HG03457 (cell line): ENCODE measurements at regions not wholly inside any gene's neighbourhood (a gene's known extent, or its start where the extent isn't known, plus 50 kb on each side); places are given as distances from the start of the nearest gene placed in this dataset.
"Not testable (repeated sequence)": the region's sequence is repeated elsewhere in the genome, so short reads cannot be mapped to it uniquely, and the experiment has no call there.

Experiments
- ATAC-seq: cut with Tn5 transposase; IDR thresholded peaks from one replicate; pipeline ENCODE4 v1.9.1; 2021; ENCODE audit warnings: moderate number of reproducible peaks; ENCODE audit not compliant: unreplicated experiment

GRCh38 chr3:76315906-76316305 lies 530.6 kb upstream of the ZNF717 start:
- not testable (repeated sequence) for ATAC-seq

DNA sequence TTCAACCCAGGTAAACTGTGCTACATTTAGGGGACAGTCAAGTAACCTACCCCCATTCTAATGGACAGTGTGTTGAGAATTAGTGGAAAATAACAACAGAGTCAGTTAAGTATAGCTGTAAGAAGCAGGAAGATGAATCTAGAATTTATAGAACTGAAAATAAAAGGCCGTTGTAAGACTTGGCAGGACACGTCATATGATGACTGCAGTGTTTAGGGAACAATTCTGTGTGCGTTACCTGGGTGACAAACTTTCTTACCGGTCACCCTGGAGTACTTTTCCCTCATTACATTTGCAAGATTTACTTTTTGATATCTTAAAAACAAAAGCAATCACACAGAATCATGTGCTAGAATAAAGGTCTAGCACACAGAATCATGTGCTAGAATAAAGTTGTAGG lies 536.3 kb upstream of the ZNF717 start:
- no peak for ATAC-seq

GRCh38 chr3:76324101-76324500 lies 538.8 kb upstream of the ZNF717 start:
- ATAC-seq, result no peak

DNA sequence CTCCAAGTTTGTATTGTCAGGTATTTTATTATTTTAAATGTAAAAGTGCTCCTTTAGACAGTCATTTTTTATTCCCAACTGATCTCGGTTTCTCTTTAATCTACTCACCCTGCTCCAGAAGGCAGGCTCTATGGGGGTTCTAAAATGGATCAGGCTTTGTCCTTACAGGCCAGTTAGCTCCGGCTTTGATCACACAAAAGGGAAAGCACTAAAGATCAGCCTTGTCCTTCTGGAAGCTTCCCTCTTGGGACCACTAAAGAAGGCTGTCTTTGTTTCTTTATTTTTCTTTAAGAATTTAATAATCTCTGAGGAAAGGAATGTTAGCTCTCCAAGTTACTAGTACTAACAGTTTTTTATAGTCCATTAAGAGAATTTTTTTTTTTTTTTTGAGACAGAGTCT lies 560.5 kb upstream of the ZNF717 start:
- ATAC-seq, result no peak

- no peak for ATAC-seq
These were observed 561.3 kb upstream of the ZNF717 start for GRCh38 chr3:76346690-76347089.

DNA sequence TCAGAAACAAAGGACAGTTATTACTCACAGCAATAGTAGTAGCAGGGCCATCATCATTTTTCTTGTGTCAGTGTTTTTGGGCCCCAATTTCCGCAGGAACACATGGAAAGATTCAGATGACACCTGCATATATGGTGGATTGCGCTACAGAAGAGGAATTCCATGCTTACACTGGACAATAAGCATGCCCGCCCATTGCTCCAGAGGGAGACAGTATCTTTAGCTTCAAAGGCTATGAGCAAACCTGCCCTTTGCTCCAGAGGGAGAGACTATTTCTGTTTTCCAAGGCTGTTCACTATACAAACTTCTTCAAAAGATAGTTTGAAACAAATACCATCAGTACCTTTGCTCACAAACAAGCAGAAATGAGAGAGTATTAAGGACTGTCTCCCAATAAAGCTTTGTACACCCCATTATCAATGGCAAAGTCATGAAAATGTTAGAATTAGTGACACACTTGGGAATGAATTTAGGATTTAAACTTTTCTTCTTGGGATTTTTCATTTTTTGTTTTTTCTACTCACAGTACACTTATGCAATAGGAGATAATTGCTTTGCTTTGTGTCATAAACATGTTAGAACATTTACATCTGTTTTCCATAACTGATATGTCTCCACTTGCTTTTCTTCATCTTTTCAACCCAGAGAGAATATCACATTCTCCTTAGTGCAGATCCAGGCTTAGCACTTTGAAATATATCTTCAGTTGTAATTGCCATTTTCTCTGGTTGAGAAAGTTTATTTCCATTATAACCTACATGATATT lies 564.5 kb upstream of the ZNF717 start:
- ATAC-seq, result no peak

DNA sequence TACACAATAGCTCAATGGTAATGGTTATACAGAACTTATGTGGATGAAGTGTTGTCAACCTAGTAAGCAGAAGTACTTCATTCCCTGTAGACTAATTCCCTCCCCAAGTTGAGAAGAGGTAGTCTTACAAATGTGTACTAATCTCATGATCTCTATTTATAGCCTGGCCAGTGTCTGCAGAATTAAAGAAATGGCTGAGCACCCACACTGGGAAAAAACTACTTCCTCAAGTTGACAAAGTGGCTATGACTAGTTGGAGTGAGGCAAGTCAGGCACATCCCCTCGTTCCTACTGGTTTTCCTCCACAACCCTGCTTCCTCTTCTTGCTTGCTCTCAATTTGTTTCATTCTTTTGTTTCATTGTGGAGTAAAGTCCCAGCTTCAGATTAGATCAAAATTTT lies 566.7 kb upstream of the ZNF717 start:
- no peak for ATAC-seq

GRCh38 chr3:76352511-76353284 lies 567.3 kb upstream of the ZNF717 start:
- ATAC-seq, result no peak

- ATAC-seq, result no peak
These were observed 568.3 kb upstream of the ZNF717 start for GRCh38 chr3:76353683-76354082.

DNA sequence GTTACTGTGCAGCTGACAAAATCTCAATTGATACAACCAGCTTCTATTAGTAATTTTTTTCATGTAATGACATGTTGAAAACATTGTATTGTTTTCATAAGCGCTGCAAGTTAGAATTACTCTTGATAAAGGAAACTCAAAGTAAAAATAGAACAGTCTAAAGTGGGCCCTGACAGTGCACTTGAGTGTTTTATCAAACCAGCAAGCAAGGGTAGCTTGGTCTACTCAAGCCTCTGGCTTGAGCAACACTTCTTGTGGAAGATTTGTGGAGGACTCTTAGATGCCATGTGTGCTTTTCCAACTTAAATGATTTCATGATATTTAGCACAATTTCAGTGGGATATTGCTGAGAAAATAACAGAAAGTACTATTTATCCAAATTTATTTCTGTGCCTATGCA lies 575.7 kb upstream of the ZNF717 start:
- no peak for ATAC-seq

DNA sequence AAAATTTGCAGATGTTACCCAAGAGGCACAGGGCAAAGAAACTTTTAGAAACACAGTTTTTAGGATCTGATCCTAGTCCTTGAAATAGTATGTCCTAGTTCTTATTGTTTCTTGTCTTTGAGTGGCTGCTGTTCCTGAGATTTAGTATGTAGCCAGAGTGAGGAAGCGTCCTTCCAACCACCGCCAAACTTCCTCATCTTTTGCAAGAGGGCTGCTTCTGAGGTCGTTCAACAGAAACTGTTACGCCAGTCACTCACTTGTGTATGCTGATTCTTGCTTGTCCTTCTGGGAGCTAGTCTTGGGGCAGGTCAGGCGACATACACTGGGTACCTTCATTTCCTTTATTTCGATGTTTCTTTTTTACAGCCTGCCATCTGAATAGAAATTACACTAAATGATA lies 577.3 kb upstream of the ZNF717 start:
- no peak for ATAC-seq

DNA sequence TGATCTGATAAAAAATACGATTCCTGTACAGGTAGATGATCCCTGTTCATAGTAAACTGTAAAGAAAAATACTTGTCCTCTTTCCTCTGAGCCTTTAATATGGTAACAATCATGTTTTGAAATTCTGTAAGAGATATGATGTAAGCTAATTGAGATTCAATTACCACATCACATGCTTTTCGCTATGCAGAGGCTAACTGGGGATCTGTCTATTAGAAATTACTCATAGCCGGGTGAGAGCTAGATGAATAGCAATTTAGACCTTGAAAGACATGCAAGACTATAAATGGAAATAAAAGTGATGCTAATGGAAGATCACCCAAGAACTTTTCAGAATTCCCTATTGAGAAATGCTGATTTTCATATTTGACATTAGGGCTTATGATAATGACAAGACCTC lies 579.9 kb upstream of the ZNF717 start:
- no peak for ATAC-seq

DNA sequence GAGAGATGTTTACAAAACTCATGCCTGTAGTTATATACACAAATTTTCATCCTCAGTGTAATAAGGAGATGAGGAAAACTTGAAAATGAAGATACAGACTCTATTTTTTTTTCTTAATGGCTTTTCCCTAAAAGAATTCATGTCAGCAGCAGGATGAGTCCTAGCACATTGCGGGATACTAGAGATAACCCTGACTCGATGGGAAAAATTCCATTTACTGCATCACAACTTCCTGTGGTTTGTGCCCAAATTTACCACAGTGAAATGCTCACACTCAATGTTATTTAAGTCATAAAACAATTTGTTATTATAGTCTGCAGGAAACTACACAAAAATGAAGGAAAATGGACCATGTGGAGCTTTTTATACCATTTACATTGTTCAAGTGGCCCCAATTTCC lies 581.9 kb upstream of the ZNF717 start:
- no peak for ATAC-seq

DNA sequence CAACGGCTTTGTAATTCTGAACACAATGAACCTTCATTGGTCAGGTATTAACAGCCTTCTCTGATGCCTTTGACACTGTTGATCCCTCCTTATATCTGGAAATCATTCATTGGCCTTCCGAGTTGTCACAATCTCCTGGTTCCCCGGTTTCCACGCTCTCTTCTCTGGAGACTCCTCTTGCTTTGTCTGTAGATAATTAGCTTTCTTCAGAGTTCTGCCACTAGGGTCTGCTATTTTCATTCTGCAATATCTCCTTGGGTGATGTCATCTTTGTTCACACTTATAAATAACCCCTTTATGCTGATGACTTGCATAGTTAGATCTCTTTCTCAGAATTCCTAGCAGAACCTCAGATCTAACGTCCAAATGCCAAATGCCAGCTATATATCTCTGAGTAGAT lies 583.8 kb upstream of the ZNF717 start:
- ATAC-seq, result no peak

DNA sequence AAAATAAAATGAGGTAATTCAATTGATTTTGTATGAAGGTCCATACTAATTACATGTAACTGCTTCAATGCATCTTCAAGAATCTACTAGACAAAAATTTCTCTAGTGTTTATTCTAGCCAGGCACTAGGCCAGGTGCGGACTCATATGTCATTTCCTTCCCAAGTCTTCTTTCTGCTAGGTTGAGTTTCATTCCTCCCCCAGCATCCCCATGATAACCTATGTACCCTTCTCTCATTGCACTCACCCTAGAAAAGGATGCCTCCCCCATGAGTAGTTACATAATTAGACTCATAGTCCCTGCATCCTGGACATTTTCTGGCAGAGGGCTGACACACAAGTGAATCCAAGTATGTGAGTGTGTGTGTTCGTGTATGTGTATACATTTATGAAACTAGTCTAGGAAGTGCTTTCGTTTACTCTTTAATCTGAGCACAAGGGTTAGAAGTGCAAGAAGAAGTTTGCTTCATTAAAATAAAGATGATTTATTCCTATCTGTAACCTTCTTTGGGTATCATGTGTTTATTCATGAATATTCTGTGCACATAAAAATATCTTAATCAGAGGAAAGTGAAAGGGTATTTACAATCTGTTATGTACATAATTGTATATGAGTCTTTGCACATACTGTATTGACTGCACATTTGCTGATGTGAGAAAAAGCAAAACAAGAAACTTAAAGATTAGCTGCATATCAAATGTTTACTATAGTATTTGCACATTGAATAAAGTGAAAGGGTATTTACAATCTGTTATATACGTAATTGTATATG lies 585.6 kb upstream of the ZNF717 start:
- ATAC-seq, result no peak

DNA sequence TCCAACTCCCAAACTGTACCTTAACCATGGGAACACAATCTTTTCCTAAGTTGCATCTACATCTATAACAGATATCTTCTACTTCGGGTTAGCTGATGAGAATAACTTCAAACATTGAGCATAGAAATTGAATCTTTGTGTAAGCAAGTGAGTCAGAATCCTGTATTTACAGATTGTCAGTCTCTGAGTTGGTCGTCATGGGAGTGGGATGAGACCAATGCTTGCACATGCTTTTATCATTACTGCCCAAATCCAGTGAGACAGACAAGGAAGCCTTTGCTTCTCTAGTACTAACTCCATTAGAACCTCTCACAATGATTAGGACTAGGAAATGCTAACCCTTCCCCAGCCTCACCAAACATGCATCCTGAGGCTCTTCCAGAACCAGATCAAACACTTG lies 587.1 kb upstream of the ZNF717 start:
- ATAC-seq, result no peak

GRCh38 chr3:76377074-76377473 lies 591.7 kb upstream of the ZNF717 start:
- no peak for ATAC-seq

DNA sequence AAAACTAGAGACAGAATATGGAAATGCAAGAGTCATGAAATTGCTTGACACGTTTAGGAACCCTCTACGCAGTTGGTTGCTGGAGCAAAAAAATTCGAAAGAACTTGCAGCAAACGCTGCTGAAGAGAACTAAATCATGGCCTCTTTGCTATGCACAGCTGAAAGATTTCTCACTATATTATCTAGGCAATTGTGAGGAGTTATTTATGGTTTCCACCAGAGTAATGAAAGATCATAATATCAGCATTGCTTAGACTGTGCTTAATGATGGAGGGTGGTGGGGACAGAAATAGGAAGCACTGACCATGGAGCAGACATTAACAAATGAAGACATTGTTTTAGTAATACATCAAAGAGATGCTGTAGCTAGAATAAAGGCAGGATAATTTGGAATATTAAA lies 593.4 kb upstream of the ZNF717 start:
- ATAC-seq, result no peak

DNA sequence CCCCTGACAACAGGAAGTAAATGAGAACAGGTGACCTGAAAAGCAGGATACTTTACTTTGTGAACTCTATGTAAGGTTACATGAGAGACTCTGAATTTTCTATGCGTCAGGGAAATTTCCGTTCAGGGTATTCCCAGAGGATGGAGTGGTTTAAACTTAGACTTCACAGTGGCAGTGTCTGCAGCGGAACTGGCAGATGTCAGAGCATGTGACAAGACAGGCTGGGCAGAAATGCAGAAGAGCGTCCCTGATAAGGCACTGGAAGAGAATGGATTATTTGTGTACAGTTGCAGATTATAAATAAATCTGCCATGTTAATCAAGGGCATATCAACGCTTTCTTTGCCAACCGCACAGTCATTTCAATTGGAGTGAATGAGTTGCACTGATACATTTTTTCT lies 598.4 kb upstream of the ZNF717 start:
- no peak for ATAC-seq

- ATAC-seq, result no peak
These were observed 601.7 kb upstream of the ZNF717 start for GRCh38 chr3:76387000-76387399.

- ATAC-seq, result no peak
These were observed 614.8 kb upstream of the ZNF717 start for GRCh38 chr3:76400141-76400540.

- no peak for ATAC-seq
These were observed 617.6 kb upstream of the ZNF717 start for GRCh38 chr3:76402926-76403325.
